ENCODE measurements at regions not wholly inside any gene's neighbourhood (a gene's known extent, or its start where the extent isn't known, plus 50 kb on each side); places are given as distances from the start of the nearest gene placed in this dataset.
"Not testable (repeated sequence)": the region's sequence is repeated elsewhere in the genome, so short reads cannot be mapped to it uniquely, and the experiment has no call there.

GRCh38 chr1:192477630-192478029 lies 97.9 kb upstream of the RGS1 start:
- peak; percentile 49 for DNase-seq

- peak; percentile 22 for DNase-seq
These were observed 89.7 kb upstream of the RGS1 start for GRCh38 chr1:192485692-192486436.

- no peak for DNase-seq
These were observed 87.5 kb upstream of the RGS1 start for GRCh38 chr1:192488058-192488457.

DNA sequence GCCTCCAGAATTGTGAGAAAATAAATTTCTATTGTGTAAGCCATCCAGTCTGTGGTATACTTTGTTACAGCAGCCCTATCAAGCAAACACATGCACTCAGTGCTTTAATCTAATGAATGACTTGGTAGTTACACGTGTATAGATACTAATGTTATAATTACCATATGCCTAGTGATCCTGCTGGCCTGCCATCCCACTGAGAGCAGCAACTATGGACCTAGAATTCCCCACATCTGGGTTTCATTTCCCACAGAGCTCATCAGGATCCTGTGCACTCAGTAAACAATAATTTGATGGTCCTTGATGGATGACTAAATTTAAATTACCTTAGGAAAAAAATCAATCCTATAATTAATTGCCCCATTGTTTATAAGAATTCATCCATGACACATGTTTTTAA lies 86.5 kb upstream of the RGS1 start:
- DNase-seq = no peak

DNA sequence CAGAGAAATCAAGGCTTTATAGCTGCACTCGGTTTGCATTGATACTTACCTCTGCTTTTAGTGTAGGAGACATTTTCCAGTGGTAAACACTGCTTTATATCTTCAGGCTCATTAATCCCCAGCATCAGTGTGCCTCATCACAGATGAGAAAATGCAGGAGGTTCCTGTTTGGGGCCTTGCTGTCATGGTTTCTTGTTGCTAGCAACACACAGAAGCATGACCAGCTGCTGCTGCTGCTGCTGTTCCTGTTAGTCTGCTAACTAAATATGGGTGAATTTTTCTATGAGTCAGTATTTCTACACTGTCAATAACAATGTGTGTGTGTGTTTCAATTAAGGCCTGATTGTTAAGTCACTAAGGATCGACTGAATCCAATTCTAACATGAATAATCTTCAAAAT lies 85.8 kb upstream of the RGS1 start:
- peak; percentile 75 for DNase-seq

DNA sequence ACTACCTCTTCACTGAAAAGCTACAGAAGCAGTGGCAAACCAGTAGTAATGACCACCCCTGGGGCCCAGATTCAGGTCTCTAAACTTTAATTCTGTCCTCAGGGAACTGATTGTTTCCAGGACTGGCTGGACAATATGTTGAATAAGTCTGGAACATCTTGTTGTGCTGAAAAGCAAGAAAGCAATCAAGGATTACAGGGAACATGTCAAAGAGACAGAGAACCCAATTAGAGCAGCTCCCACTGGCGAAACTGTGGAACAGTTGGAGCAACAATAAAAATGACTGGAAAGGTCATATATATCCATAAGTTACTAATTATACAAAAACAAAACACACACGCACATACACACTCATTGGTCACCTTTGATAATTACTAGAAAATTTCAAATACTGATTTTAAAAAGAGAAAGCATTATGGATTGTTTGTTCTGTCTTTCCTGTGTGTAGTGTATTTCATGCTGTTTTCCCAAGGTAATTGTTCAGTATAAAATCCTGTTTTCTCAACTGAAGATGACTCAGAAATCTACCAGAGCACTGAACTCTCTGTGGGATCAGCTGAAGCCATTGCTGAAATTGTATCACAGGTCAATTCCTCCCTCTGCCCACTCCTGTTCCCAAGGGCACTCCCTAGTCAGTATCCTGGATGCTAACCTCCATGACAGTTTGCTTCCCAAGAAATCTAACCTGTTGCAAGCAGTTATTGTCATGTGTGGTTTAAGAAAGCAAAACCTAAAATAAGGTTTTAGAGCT lies 83.6 kb upstream of the RGS1 start:
- DNase-seq = no peak

GRCh38 chr1:192493584-192493983 lies 82.0 kb upstream of the RGS1 start:
- no peak for DNase-seq

- DNase-seq = no peak
These were observed 79.1 kb upstream of the RGS1 start for GRCh38 chr1:192496369-192497056.

GRCh38 chr1:192497214-192497794 lies 78.3 kb upstream of the RGS1 start:
- no peak for DNase-seq

- DNase-seq = not testable (repeated sequence)
These were observed 77.5 kb upstream of the RGS1 start for GRCh38 chr1:192498092-192498491.

DNA sequence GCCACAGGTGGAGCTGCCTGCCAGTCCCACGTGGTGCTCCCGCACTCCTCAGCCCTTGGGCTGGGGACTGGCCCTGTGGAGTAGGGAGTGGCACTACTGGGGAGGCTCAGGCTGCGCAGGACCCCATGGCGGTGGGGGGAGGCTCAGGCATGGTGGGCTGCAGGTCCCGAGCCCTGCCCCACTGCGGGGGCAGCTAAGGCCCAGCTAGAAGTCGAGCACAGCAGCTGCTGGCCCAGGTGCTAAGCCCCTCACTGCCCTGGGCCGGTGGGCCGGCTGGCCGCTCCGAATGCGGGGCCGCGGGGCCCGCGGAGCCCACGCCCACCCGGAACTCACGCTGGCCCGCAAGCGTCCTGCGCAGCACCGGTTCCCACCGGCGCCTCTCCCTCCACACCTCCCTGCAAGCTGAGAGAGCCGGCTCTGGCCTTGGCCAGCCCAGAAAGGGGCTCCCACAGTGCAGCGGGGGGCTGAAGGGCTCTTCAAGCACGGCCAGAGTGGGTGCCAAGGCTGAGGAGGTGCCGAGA lies 76.5 kb upstream of the RGS1 start:
- DNase-seq = not testable (repeated sequence)

- not testable (repeated sequence) for DNase-seq
These were observed 75.0 kb upstream of the RGS1 start for GRCh38 chr1:192500541-192500940.

DNA sequence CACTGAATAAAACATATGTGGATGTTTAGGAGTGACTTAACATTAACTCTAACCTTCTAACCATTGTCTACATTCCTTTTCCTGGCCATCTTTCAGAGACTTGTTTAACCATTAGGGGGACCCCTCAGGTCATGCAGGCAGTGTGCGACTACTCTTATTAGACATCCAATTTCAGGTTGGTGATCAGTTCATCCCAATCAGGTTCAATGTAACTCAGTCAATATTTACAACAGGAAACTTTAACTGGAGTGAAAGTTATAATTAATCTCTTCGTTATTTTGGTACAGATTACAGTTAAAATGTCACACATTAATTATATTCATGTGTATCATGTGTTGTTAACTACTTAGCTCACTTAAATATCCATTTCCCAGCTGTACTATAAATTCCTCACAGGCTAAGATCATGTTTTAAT lies 68.8 kb upstream of the RGS1 start:
- peak; percentile 46 for DNase-seq

DNA sequence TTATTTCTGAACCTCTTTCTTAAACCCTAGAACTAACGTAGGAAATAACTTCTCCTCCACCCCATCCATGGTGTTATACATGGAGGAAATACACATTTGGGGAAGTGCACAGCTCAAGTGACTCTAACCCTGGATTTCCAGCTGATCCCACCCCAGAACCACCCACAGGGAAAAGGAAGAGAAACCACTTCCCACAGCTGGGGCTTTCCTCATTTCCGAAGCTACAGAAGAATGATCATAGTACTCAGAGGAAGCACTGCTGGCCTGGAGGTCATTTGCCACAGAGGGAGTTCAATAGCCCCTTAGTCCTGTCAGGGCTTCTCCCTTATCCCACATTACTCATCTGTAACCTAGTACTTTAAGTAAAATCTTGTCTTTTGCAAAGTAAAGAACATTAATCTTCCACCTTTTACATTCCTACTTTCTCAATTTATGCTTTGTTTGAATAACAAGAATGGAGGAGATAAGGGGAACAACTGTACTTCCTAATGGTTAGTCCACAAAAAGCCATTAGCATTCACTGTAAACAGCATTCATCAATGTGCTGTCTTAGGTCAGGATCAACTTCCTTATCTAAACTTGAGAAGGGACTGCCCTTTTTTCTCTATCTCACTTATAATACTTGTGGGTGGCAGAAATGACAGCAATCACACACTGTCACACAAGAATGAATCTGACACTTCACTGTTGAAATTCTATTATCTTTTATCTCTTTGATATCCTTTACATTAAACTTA lies 63.0 kb upstream of the RGS1 start:
- DNase-seq = peak; percentile 85

- DNase-seq = no peak
These were observed 62.4 kb upstream of the RGS1 start for GRCh38 chr1:192513196-192513595.

DNA sequence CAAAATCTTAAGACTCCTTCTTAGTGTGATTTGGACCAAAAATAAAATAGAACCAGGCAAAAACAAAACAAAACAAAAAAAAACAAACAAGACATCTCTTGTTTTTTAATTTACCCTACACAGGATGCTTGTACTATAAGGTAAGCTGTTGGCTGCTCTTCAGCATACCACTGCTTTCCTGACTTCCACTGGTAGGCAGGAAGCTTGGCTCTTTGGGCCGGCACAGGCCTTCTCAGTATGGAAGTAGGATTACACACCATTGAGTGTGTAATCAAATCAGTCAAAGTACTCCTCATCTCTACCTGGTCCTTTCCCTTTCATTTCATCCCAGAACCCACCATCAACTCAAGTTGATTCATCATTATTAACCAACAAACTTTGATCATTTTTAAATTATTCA lies 61.9 kb upstream of the RGS1 start:
- DNase-seq = no peak

DNA sequence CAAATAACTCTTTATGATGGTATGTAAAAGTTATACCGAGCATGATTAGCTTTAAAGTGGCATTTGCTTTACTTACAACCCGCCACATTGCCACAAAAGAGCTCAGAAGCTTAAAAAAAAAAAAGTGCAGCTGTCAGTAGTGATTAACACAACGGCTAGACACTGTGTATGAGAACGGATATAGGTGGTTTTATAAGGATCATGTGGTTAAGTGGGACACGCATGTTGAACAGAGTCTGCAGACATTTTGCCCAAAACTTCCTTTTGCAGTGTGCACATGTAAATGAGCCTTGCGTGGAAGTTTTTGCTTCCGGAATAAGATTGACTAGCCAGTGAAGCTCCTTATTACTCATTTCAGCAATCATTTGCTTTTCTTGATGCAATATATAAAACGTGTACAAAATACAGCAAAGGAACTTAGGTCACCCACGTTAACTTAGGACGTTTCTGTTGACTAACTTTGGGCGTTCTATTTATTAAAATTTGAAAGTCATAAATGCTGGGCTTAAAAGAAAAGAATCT lies 58.7 kb upstream of the RGS1 start:
- peak; percentile 100 for DNase-seq

GRCh38 chr1:192517716-192518355 lies 57.7 kb upstream of the RGS1 start:
- DNase-seq = not testable (repeated sequence)

GRCh38 chr1:192518700-192519099 lies 56.9 kb upstream of the RGS1 start:
- DNase-seq = no peak

DNA sequence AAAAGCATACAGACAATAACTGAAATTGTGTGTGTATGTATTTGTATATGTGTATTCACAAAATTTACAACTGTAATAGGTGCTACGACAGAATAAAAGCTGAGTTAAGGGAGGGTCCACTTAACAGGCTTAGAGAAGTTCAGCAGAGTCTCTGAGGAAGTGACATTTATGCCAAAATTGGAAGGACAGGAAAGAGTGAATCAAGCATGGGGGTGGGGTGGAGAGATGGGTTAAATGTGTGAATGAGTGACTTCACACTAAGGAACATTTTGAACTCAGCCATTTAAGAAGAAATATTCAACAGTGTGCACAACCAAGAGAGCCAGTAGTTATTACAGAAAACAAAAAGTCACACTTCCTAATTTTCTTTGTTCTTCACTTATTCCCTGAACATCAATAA lies 53.8 kb upstream of the RGS1 start:
- DNase-seq = peak; percentile 73

DNA sequence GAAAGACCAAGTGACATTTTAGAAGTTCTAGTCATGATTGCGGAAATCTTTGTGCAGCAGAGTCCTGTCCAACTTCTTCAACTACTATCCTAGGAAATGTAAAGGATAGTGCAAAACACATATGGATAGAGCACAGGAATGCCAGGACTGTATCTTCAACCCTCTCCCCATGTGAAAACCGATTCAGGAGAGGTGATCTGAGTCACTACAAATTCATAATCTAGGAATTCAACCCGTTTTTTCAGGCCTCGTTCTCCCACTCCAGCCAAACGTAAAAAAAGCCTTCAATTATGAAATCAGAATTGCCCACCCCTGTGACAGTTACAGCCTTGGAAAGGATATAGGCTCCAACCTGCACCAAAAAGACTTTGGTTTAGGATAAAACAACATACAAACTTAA lies 52.9 kb upstream of the RGS1 start:
- DNase-seq = no peak

GRCh38 chr1:192524223-192524622 lies 51.4 kb upstream of the RGS1 start:
- DNase-seq = peak; percentile 30
